HL-60 (cell line): ENCODE measurements at regions not wholly inside any gene's neighbourhood (a gene's known extent, or its start where the extent isn't known, plus 50 kb on each side); places are given as distances from the start of the nearest gene placed in this dataset.

Experiments
- CTCF ChIP-seq: IDR thresholded peaks from one replicate; pipeline ENCODE4 v1.5.1; 2011; ENCODE audit warnings: low read length, control low read depth, inconsistent platforms; ENCODE audit not compliant: insufficient read depth
- GABPA ChIP-seq: IDR thresholded peaks from 2 replicates; pipeline ENCODE4 v1.6.1; 2012; ENCODE audit warnings: low read depth

GRCh38 chr20:59481477-59482018 is 122.8 kb upstream of the PHACTR3 start:
- no peak for TF ChIP-seq CTCF
- no peak for TF ChIP-seq GABPA
